DOHH2 (cell line): ENCODE measurements at regions not wholly inside any gene's neighbourhood (a gene's known extent, or its start where the extent isn't known, plus 50 kb on each side); places are given as distances from the start of the nearest gene placed in this dataset.

Experiments
- H3F3A ChIP-seq: fragments of 200-600 bp; sonication (generic), shearing (Covaris generic); 2 replicates; pipeline ENCODE4 v1.6.0; 2016; ENCODE audit warnings: antibody characterized with exemption, mild to moderate bottlenecking; ENCODE audit not compliant: control insufficient read depth, insufficient read depth
- H3K27ac ChIP-seq: fragments of 200-600 bp; sonication (generic); 2 replicates; pipeline ENCODE4 v1.5.1; 2014; ENCODE audit warnings: low read depth, mild to moderate bottlenecking, low read length, moderate library complexity
- H3K27me3 ChIP-seq: fragments of 200-600 bp; sonication (generic); 2 replicates; pipeline ENCODE4 v1.6.1; 2014; ENCODE audit warnings: mild to moderate bottlenecking, low read length, mixed read lengths; ENCODE audit not compliant: control insufficient read depth
- H3K36me3 ChIP-seq: fragments of 200-600 bp; sonication (generic); 2 replicates; pipeline ENCODE4 v1.6.1; 2014; ENCODE audit warnings: mild to moderate bottlenecking, low read length, moderate library complexity, mixed read lengths; ENCODE audit not compliant: control insufficient read depth
- H3K4me1 ChIP-seq: fragments of 200-600 bp; sonication (generic); 2 replicates; pipeline ENCODE4 v1.6.1; 2014; ENCODE audit warnings: mild to moderate bottlenecking, low read length, mixed read lengths; ENCODE audit not compliant: control insufficient read depth
- H3K4me2 ChIP-seq: fragments of 200-600 bp; sonication (generic); 2 replicates; pipeline ENCODE4 v1.6.0; 2014; ENCODE audit warnings: mild to moderate bottlenecking, low read length, moderate library complexity
- H3K4me3 ChIP-seq: fragments of 200-600 bp; sonication (generic); 2 replicates; pipeline ENCODE4 v1.5.1; 2014; ENCODE audit warnings: mild to moderate bottlenecking, low read length, mixed read lengths
- H3K79me2 ChIP-seq: fragments of 200-600 bp; sonication (generic); 2 replicates; pipeline ENCODE4 v1.6.1; 2014; ENCODE audit warnings: mild to moderate bottlenecking, low read length, mixed read lengths; ENCODE audit not compliant: control insufficient read depth
- H3K9me2 ChIP-seq: fragments of 200-600 bp; sonication (generic); replicated peaks from 2 replicates; pipeline ENCODE4 v1.6.1; 2014; ENCODE audit warnings: mild to moderate bottlenecking, low read length, mixed read lengths; ENCODE audit not compliant: control insufficient read depth
- H3K9me3 ChIP-seq: fragments of 200-600 bp; sonication (generic); 2 replicates; pipeline ENCODE4 v1.6.1; 2014; ENCODE audit warnings: antibody characterized with exemption, low read length, mixed read lengths; ENCODE audit not compliant: control insufficient read depth, insufficient read depth
- H4K20me1 ChIP-seq: fragments of 200-600 bp; sonication (generic); 2 replicates; pipeline ENCODE4 v1.6.0; 2014; ENCODE audit warnings: low read depth, mild to moderate bottlenecking, antibody characterized with exemption, low read length, moderate library complexity; ENCODE audit not compliant: control insufficient read depth, insufficient read depth
- EZH2phosphoT487 ChIP-seq: fragments of 200-600 bp; sonication (generic); IDR thresholded peaks from 2 replicates; pipeline ENCODE4 v1.6.1; 2017; ENCODE audit warnings: borderline replicate concordance, mild to moderate bottlenecking, antibody characterized with exemption, low read length, moderate library complexity, mixed read lengths
- TF ChIP-seq, protein P1 (sequence below): fragments of 200-600 bp; sonication (generic); IDR thresholded peaks from one replicate; pipeline ENCODE4 v1.5.1; 2014; ENCODE audit warnings: antibody characterized with exemption, mild to moderate bottlenecking, low read depth, low read length; ENCODE audit not compliant: poor library complexity, severe bottlenecking

- no peak overlapping the region for H3K4me2 ChIP-seq
- TF ChIP-seq, protein P1, sequence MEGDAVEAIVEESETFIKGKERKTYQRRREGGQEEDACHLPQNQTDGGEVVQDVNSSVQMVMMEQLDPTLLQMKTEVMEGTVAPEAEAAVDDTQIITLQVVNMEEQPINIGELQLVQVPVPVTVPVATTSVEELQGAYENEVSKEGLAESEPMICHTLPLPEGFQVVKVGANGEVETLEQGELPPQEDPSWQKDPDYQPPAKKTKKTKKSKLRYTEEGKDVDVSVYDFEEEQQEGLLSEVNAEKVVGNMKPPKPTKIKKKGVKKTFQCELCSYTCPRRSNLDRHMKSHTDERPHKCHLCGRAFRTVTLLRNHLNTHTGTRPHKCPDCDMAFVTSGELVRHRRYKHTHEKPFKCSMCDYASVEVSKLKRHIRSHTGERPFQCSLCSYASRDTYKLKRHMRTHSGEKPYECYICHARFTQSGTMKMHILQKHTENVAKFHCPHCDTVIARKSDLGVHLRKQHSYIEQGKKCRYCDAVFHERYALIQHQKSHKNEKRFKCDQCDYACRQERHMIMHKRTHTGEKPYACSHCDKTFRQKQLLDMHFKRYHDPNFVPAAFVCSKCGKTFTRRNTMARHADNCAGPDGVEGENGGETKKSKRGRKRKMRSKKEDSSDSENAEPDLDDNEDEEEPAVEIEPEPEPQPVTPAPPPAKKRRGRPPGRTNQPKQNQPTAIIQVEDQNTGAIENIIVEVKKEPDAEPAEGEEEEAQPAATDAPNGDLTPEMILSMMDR: no peak
- TF ChIP-seq EZH2phosphoT487: no peak
- H3K27me3 ChIP-seq: no peaks in the 10 kb centered on the region; the same call in 1 of the 2 replicates
- H3F3A ChIP-seq: no peaks in the 10 kb centered on the region
- no peaks in the 10 kb centered on the region for H3K36me3 ChIP-seq
- H3K9me2 ChIP-seq: no peaks in the 10 kb centered on the region
- H3K27ac ChIP-seq: no peak overlapping the region
- H4K20me1 ChIP-seq: no peaks in the 10 kb centered on the region
- H3K4me1 ChIP-seq: no peaks in the 10 kb centered on the region
- no peaks in the 10 kb centered on the region for H3K79me2 ChIP-seq
- no peak overlapping the region for H3K4me3 ChIP-seq
- H3K9me3 ChIP-seq: no peaks in the 10 kb centered on the region
Observed at GRCh38 chr6:10307028-10307427, 107.8 kb downstream of the TFAP2A start.

- Histone ChIP-seq H3K4me1 (no peaks in the 10 kb centered on the region), H3F3A (no peaks in the 10 kb centered on the region), H3K9me2 (no peaks in the 10 kb centered on the region), H4K20me1 (no peaks in the 10 kb centered on the region), H3K4me3 (no peak overlapping the region), H3K79me2 (no peaks in the 10 kb centered on the region), H3K27me3 (no peaks in the 10 kb centered on the region; the same call in 1 of the 2 replicates), H3K4me2 (no peak overlapping the region), H3K36me3 (no peaks in the 10 kb centered on the region), H3K27ac (no peak overlapping the region), H3K9me3 (no peaks in the 10 kb centered on the region)
- TF ChIP-seq, protein P1: no peak
- TF ChIP-seq EZH2phosphoT487: no peak
Observed at GRCh38 chr6:10305790-10306415, 109.0 kb downstream of the TFAP2A start.

GRCh38 chr6:10303608-10304506, 111.0 kb downstream of the TFAP2A start:
- no peaks in the 10 kb centered on the region for H3K4me1 ChIP-seq

More at GRCh38 chr6:10303608-10304506, 111.0 kb downstream of the TFAP2A start:
- no peak for TF ChIP-seq EZH2phosphoT487
- Histone ChIP-seq H3K4me3 (no peak overlapping the region), H3K9me3 (no peaks in the 10 kb centered on the region), H3K27me3 (no peaks in the 10 kb centered on the region; the same call in 1 of the 2 replicates), H3K79me2 (no peaks in the 10 kb centered on the region), H3K36me3 (no peaks in the 10 kb centered on the region), H3F3A (no peaks in the 10 kb centered on the region), H3K9me2 (no peaks in the 10 kb centered on the region), H4K20me1 (no peaks in the 10 kb centered on the region), H3K4me2 (no peak overlapping the region), H3K27ac (no peak overlapping the region)
